Activated T-cell treated with anti-CD3 and anti-CD28 coated beads, Interleukin-2, amount 50 U/mL, for 4 hours (primary cell): ENCODE measurements at regions not wholly inside any gene's neighbourhood (a gene's known extent, or its start where the extent isn't known, plus 50 kb on each side); places are given as distances from the start of the nearest gene placed in this dataset.
"Not testable (repeated sequence)": the region's sequence is repeated elsewhere in the genome, so short reads cannot be mapped to it uniquely, and the experiment has no call there.

Experiments used
- ATAC-seq, 2 donors: fragments of 200-7000 bp; cut with Tn5 transposase; one replicate each; pipeline ENCODE4 v1.10.0; 2021
- DNase-seq: peaks from one replicate; pipeline ENCODE4 v3.0.0-alpha.2; 2020
- H3K27me3 Mint-ChIP-seq: one replicate; pipeline ENCODE4 v1.8.0; 2021; ENCODE audit warnings: low read depth, mixed read lengths
- H3K36me3 Mint-ChIP-seq: one replicate; pipeline ENCODE4 v1.8.0; 2022; ENCODE audit warnings: mixed read lengths; ENCODE audit not compliant: insufficient read depth
- H3K4me1 Mint-ChIP-seq: one replicate; pipeline ENCODE4 v1.8.0; 2021; ENCODE audit warnings: low read depth, mixed read lengths
- H3K4me3 Mint-ChIP-seq: one replicate; pipeline ENCODE4 v1.8.0; 2021; ENCODE audit warnings: mild to moderate bottlenecking, moderate library complexity, mixed read lengths
- H3K9me3 Mint-ChIP-seq: one replicate; pipeline ENCODE4 v1.8.0; 2021; ENCODE audit warnings: mixed read lengths

DNA sequence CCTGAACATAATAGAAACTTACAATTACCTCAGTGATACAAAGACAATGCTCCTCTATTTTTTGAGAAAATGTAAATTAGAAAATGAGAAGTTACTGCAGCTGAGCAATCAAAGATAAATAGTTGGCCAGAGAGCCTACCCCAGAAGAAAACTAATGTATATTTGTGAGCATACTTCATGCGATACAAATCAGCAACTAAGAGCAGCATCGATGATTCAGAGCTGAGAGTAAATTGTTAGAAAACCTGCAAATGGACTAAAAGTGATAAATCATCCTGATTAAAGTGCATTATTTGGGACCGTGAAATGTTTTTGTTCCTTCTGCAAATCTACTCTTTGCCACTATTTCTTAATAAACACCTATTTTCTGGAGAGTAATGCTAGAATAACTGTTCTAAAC is 285.7 kb downstream of the PPP1R3A start:
- DNase-seq (no peak), ATAC-seq (no peak)
- Mint-ChIP-seq H3K36me3 (no peaks in the 10 kb centered on the region), H3K4me1 (no peaks in the 10 kb centered on the region), H3K9me3 (peaks cover 11% of the 10 kb centered on the region), H3K27me3 (no peaks in the 10 kb centered on the region), H3K4me3 (no peak overlapping the region)

DNA sequence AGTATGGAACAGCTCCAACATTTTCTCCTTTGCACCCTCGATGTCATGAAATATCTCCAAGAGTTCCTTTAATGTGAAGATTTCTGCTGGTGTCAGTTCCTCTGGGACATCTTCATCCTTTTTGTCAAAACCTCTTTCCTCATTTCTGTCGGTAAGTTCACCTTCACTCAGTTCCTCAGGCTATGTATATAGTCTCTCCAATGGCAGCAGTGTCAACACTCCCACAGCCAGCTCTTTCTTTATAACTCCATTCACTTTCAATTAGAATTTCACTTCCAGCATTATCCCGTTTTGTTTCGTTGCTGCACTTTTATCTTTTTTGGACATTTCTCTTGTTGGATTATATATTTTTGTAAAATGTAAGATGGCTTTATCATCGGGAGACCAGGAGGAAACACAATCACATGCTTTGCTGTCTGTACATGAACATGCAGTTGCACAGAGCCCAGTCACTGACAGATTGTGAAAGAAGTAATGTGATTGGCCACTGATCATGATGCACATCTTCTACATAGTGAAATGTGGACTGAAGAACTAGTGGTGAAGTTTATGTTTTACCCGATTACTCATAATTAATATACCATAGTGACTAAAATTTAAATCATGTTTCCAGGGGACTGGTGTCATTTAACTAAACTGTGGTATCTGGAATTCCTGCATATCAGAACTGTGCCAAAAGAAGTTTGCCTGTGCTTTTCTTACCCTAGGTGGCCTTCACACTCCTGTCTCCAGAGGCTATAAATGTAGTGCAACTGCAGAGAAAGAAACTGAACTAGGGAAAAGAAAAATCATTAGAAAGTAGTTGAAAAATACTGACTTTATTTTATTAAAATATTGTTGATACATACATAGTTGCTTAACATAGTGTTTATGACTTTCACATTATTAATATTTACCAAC is 289.6 kb downstream of the PPP1R3A start:
- H3K27me3 Mint-ChIP-seq: no peaks in the 10 kb centered on the region
- DNase-seq: no peak
- no peak for ATAC-seq
- no peak overlapping the region for H3K4me3 Mint-ChIP-seq
- H3K4me1 Mint-ChIP-seq: no peaks in the 10 kb centered on the region
- peaks cover 13% of the 10 kb centered on the region for H3K9me3 Mint-ChIP-seq
- no peaks in the 10 kb centered on the region for H3K36me3 Mint-ChIP-seq

DNA sequence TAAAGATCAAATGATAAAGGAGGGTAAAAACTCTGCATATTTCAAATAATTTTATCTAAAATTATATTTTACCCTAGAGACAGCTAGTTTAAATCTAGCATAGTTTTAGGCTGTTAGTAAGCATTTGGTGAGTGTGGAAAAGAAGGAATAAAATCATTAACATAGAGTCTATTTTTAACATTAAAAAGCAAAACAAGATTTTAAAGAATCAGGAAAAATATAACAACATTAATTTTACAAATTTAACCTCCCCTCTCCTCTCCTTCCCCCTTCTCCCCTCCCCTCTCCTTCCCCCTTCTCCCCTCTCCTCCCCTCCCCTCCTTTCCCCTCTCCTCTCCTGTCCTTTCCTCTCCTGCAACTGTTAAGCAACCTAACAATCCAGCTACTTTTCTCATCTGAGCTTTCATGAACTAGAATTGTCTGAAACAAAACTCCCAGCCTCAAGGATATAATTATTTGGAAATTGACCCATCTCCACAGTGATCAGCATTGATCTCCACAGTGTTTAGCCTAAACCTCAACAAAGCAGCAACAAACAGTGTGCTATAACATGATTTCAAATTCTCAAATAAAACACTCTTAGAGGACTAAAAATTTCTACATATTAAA is 293.2 kb downstream of the PPP1R3A start:
- Mint-ChIP-seq H3K27me3 (no peaks in the 10 kb centered on the region), H3K36me3 (no peaks in the 10 kb centered on the region), H3K4me1 (no peaks in the 10 kb centered on the region), H3K9me3 (peaks cover 19% of the 10 kb centered on the region), H3K4me3 (no peak overlapping the region)
- DNase-seq (no peak), ATAC-seq (no peak)

DNA sequence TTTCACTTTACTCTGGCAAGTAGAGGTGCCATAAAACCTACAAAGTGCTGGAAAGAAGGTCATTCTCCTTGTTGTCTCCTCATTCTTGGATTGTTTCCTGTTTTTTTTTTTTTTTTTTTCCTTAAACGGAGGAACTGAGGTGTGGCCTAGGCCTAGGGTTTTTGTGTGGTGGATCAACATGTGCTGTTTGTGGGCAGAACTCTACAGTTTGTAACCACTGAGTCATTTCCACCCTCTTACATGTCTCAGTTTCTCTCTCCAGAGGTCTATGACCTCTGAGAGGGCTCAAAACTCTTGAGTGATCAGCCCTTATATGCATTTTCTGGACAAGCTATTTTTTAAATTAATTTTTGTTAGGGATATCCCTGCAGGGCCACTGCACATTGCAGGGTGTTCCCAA is 296.0 kb downstream of the PPP1R3A start:
- Mint-ChIP-seq H3K9me3 (peaks cover 18% of the 10 kb centered on the region), H3K36me3 (no peaks in the 10 kb centered on the region), H3K4me1 (no peaks in the 10 kb centered on the region), H3K4me3 (no peak overlapping the region), H3K27me3 (no peaks in the 10 kb centered on the region)
- DNase-seq (no peak), ATAC-seq (no peak)

DNA sequence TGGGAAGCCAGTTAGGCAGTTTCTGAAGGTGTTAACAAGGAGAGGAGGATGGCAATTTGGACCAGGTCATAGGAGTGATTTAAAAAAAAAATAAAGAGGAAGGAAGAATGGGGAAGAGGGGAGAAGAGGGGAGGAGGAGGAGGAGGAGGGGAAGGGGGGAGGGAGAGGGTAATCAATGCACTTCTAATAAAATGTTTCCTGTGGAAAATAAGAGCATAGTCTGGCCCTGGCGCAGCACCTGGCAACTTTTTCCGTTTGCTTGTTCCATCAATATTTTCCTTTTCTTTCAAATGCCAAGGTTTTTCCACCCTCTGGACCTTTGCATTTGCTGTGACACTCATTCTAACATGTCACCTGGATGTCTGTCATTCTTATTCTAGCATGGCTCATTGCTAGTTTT is 308.2 kb downstream of the PPP1R3A start:
- Mint-ChIP-seq H3K4me3 (no peak overlapping the region), H3K9me3 (peaks cover 3% of the 10 kb centered on the region), H3K36me3 (no peaks in the 10 kb centered on the region), H3K27me3 (no peaks in the 10 kb centered on the region), H3K4me1 (no peaks in the 10 kb centered on the region)
- ATAC-seq (no peak), DNase-seq (no peak)

DNA sequence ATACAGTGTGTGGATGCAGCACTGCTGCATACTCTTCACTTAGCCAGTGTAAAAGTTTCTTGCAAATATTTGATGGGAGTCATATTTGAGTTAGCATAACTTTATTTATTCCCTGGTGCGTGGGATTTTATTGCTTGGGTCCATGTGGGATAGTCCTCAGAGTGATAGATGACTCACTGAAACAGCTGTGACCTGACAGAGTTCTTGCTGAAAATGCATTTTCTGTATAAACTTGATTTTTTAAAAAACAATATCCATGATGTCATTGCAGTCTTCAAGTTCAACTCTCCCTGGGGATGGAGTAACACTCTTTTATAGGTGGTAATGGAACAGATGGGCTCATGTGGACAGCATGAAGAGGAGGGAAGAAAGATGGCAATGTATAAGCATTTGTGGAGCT is 310.0 kb downstream of the PPP1R3A start:
- Mint-ChIP-seq H3K36me3 (no peaks in the 10 kb centered on the region), H3K9me3 (peaks cover 3% of the 10 kb centered on the region), H3K4me3 (no peak overlapping the region), H3K4me1 (no peaks in the 10 kb centered on the region), H3K27me3 (no peaks in the 10 kb centered on the region)
- no peak for DNase-seq
- no peak for ATAC-seq

DNA sequence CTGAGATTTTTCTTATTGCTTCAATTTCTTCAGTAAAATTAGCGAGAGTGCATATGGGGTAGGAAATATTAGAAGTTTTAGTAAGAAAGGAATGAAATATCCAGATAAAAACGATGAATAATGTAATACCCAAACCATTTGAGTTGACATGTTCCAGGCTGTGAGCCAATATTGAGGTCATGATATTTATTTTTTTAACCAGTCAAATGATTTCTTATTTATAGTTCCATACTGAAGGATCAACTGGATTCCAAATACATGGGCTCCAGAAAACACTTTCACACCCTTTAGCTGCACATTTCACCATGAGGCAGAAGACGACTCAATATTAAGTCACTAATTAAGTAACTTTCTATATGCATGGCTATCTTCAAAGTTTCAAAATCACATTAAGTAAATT is 312.5 kb downstream of the PPP1R3A start:
- Mint-ChIP-seq H3K4me1 (no peaks in the 10 kb centered on the region), H3K36me3 (no peaks in the 10 kb centered on the region), H3K27me3 (no peaks in the 10 kb centered on the region), H3K4me3 (no peak overlapping the region), H3K9me3 (peaks cover 4% of the 10 kb centered on the region)
- no peak for DNase-seq
- no peak for ATAC-seq

DNA sequence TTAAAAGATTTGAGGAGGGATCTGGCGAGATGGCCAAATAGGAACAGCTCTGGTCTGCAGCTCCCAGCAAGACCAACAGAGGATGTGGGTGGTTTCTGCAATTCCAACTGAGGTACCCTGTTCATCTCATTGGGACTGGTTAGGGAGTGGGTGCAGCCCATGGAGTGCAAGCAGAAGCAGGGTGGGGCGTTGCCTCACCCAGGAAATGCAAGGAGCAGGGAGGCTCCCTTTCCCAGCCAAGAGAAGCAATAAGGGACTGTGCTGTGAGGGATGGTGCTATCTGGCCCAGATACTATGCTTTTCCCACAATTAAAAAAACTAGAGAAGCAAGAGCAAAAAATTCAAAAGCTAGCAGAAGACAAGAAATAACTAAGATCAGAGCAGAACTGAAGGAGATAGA is 318.4 kb downstream of the PPP1R3A start:
- H3K4me1 Mint-ChIP-seq, H3K36me3 Mint-ChIP-seq, H3K9me3 Mint-ChIP-seq, H3K4me3 Mint-ChIP-seq, DNase-seq, ATAC-seq, H3K27me3 Mint-ChIP-seq: not testable (repeated sequence)

DNA sequence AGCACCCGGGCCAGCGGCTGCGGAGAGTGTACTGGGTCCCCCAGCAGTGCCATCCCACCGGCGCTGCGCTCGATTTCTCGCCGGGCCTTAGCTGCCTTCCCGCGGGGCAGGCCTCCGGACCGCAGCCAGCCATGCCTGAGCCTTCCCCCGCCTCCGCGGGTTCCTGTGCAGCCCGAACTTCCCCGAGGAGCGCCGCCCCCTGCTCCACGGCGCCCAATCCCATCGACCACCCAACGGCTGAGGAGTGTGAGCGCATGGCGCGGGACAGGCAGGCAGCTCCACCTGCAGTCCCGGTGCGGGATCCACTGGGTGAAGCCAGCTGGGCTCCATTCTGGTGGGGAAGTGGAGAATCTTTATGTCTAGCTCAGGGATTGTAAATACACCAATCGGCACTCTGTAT is 325.4 kb downstream of the PPP1R3A start:
- H3K4me1 Mint-ChIP-seq, H3K27me3 Mint-ChIP-seq, H3K9me3 Mint-ChIP-seq, ATAC-seq, H3K36me3 Mint-ChIP-seq, H3K4me3 Mint-ChIP-seq, DNase-seq: not testable (repeated sequence)

DNA sequence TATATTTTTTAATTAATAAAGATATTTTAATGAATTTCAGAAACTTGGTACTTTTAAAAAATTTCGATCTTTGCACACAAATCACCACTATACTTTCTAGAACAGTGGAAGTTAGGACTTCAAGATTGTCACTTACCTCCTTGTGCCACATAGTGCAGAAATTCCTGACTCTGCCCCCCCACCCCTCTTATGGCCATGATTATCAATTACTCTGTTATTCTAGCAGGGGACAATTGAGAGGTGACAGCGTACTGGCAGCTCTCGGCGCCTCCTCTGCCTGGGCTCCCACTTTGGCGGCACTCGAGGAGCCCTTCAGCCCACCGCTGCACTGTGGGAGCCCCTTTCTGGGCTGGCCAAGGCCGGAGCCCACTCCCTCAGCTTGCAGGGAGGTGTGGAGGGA is 325.9 kb downstream of the PPP1R3A start:
- not testable (repeated sequence) for DNase-seq, H3K9me3 Mint-ChIP-seq, H3K4me1 Mint-ChIP-seq, H3K27me3 Mint-ChIP-seq, H3K36me3 Mint-ChIP-seq, ATAC-seq, H3K4me3 Mint-ChIP-seq

DNA sequence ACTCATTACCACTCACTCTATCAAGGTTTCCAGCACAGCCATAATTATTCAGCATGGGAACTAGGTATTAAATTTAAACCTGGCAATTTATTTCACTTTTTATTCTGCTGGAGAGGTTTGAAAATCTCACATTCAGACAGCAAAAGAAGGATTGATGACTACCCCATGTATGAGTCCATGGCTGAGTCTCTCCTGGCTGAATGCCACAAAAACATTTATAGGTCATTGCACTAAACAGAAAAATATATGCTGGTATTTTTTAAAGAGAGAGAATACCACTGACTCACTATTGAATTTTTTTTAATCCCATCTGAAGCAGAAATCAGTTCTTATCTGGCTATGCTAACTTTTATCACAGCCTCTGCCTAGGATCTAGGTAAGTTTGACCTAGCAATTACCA is 336.3 kb downstream of the PPP1R3A start:
- ATAC-seq (no peak), DNase-seq (no peak)
- Mint-ChIP-seq H3K4me1 (no peaks in the 10 kb centered on the region), H3K4me3 (no peak overlapping the region), H3K27me3 (no peaks in the 10 kb centered on the region), H3K36me3 (no peaks in the 10 kb centered on the region), H3K9me3 (no peaks in the 10 kb centered on the region)

DNA sequence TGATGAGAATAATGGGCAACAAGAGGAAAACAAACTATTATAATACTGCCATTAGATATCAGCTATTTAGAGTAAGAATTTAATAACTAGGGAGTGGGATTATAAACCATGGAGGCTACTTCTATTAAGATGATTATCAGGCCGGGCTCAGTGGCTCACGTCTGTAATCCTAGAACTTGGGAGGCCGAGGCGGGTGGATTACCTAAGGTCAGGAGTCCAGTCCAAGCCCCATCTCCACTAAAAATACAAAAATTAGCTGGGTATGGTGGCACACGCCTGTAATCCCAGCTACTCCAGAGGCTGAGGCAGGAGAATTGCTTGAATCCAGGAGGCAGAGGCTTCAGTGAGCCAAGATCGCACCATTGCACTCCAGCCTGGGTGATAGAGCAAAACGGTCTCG is 355.6 kb downstream of the PPP1R3A start:
- not testable (repeated sequence) for H3K36me3 Mint-ChIP-seq, H3K4me3 Mint-ChIP-seq, H3K9me3 Mint-ChIP-seq, ATAC-seq, H3K4me1 Mint-ChIP-seq, H3K27me3 Mint-ChIP-seq, DNase-seq

DNA sequence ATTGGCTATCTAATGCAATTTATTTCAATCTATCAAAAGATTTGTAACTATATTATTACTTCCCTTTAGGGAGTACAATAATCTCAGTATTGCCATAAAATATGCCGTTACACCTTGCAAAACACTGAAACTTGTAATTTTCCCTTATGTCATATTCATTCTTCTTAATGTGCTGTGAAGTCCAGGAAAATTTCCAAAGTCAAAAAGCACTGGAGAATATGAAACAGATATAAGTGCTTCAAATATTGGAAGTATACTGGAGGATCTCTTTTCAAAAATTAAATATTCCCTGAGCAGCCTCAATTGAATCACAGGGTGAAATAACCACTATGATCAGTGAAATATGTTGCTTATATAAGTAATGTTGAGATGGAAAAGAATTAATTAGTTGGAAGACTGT is 356.0 kb downstream of the PPP1R3A start:
- Mint-ChIP-seq H3K27me3 (no peaks in the 10 kb centered on the region), H3K36me3 (no peaks in the 10 kb centered on the region), H3K4me1 (no peaks in the 10 kb centered on the region), H3K4me3 (no peak overlapping the region), H3K9me3 (no peaks in the 10 kb centered on the region)
- ATAC-seq (no peak), DNase-seq (no peak)

DNA sequence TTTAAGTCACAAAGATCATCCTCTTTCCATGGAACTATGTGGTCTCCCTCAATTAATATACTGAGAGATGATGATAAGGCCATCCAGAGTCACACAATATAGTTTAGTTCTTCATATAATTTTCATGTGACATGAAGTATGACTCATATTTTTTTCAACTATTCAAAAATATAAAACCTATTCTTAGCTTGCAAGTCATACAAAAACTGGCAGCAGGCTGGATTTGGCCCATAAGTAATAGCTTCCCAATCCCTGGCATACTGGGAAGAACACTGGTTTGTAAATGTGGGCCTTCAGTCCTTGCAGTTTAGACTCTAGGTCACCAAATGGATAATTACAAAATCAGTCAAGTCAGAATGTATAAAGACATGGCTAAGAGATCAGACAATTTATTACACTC is 356.6 kb downstream of the PPP1R3A start:
- Mint-ChIP-seq H3K27me3 (no peaks in the 10 kb centered on the region), H3K36me3 (no peaks in the 10 kb centered on the region), H3K4me1 (no peaks in the 10 kb centered on the region), H3K4me3 (no peak overlapping the region), H3K9me3 (no peaks in the 10 kb centered on the region)
- DNase-seq (no peak), ATAC-seq (no peak)

DNA sequence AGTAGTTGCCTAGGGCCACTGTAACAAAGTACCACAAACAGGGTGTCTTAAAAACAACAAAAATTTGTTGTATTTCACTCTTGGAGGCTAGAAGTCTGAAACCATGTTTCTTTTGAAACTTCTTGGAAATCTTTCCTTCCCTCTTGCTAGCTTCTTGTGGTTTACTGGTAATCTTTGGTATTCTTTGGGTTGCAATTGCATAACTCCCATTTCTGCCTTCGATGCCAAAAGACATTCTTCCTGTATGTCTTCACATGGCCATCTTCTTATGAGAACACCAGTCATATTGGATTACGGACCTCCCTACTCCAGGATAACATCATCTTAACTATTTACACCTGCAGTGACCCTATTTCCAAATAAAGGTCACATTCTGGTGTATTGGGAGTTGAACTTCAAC is 357.4 kb downstream of the PPP1R3A start:
- Mint-ChIP-seq H3K4me1 (no peaks in the 10 kb centered on the region), H3K36me3 (no peaks in the 10 kb centered on the region), H3K4me3 (no peak overlapping the region), H3K27me3 (no peaks in the 10 kb centered on the region), H3K9me3 (no peaks in the 10 kb centered on the region)
- ATAC-seq (no peak), DNase-seq (no peak)
